ENCODE measurements at regions not wholly inside any gene's neighbourhood (a gene's known extent, or its start where the extent isn't known, plus 50 kb on each side); places are given as distances from the start of the nearest gene placed in this dataset.

GRCh38 chr18:79579807-79580497 lies 99.7 kb upstream of the CTDP1 start:
- H3K4me3 ChIP-seq (ENCODE audit: low read depth, low read length) = no peak overlapping the region
- no peak for TF ChIP-seq CTCF (IDR thresholded peaks at IDR 0.05; ENCODE audit: insufficient read depth, low read depth, low read length, missing control alignments)
- no peak for DNase-seq (ENCODE audit: low read depth)

- H3K4me3 ChIP-seq (ENCODE audit: low read depth, low read length) = no peak overlapping the region
- TF ChIP-seq CTCF (IDR thresholded peaks at IDR 0.05; ENCODE audit: insufficient read depth, low read depth, low read length, missing control alignments) = no peak
Observed at GRCh38 chr18:79580498-79581171, 99.0 kb upstream of the CTDP1 start.

GRCh38 chr18:79581406-79581805 lies 98.2 kb upstream of the CTDP1 start:
- TF ChIP-seq CTCF (IDR thresholded peaks at IDR 0.05; ENCODE audit: insufficient read depth, low read depth, low read length, missing control alignments) = no peak
- DNase-seq (ENCODE audit: low read depth) = no peak
- H3K4me3 ChIP-seq (ENCODE audit: low read depth, low read length) = no peak overlapping the region

More at GRCh38 chr18:79580498-79581171, 99.0 kb upstream of the CTDP1 start:
- no peak for DNase-seq (ENCODE audit: low read depth)

- H3K4me3 ChIP-seq (ENCODE audit: low read depth, low read length) = no peak overlapping the region
- DNase-seq (ENCODE audit: low read depth) = no peak
- no peak for TF ChIP-seq CTCF (IDR thresholded peaks at IDR 0.05; ENCODE audit: insufficient read depth, low read depth, low read length, missing control alignments)
Observed at GRCh38 chr18:79581911-79582310, 97.7 kb upstream of the CTDP1 start.

- DNase-seq (ENCODE audit: low read depth) = no peak
- no peak for TF ChIP-seq CTCF (IDR thresholded peaks at IDR 0.05; ENCODE audit: insufficient read depth, low read depth, low read length, missing control alignments)
Observed at GRCh38 chr18:79582978-79583377, 96.6 kb upstream of the CTDP1 start.

GRCh38 chr18:79583426-79583825 lies 96.2 kb upstream of the CTDP1 start:
- no peak for DNase-seq (ENCODE audit: low read depth)
- H3K4me3 ChIP-seq (ENCODE audit: low read depth, low read length) = no peak overlapping the region
- no peak for TF ChIP-seq CTCF (IDR thresholded peaks at IDR 0.05; ENCODE audit: insufficient read depth, low read depth, low read length, missing control alignments)

More at GRCh38 chr18:79582978-79583377, 96.6 kb upstream of the CTDP1 start:
- no peak overlapping the region for H3K4me3 ChIP-seq (ENCODE audit: low read depth, low read length)
